ENCODE measurements at regions not wholly inside any gene's neighbourhood (a gene's known extent, or its start where the extent isn't known, plus 50 kb on each side); places are given as distances from the start of the nearest gene placed in this dataset.

GRCh38 chr20:55746723-55747122, 258.6 kb downstream of the CBLN4 start:
- no peak for TF ChIP-seq CTCF (conservative IDR thresholded peaks at IDR 0.05)
- TF ChIP-seq EZH2 (IDR thresholded peaks at IDR 0.05; ENCODE audit: low read depth) = no peak

All from PC-9 (cell line).